ENCODE measurements at regions not wholly inside any gene's neighbourhood (a gene's known extent, or its start where the extent isn't known, plus 50 kb on each side); places are given as distances from the start of the nearest gene placed in this dataset.

DNA sequence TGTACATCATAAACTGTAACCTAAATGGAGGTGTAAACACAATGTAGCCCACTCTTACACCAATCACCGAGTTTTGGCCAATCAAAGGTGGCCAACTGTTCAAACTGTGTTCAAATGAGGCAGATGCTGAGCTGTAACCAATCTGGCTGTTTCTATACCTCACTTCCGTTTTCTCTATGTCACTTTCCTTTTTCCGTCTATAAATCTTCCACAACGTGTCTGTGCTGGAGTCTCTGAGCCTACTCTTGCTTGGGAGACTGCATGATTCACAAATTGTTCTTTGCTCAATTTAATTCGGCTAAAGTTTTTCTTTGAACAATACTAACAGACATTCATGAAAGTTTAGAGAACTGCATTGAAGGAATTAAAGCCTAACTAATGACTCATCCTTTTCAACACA is 547.1 kb upstream of the USP15 start:
- Histone ChIP-seq H3K27me3 (ENCODE audit: control insufficient read depth, insufficient read depth, low read length) (no peaks in the 10 kb centered on the region), H3K36me3 (ENCODE audit: control insufficient read depth, insufficient read depth, low read length) (no peaks in the 10 kb centered on the region), H3K27ac (ENCODE audit: low read length) (no peak overlapping the region), H3K9me3 (ENCODE audit: control insufficient read depth, low read depth, low read length) (no peaks in the 10 kb centered on the region), H3K4me1 (ENCODE audit: control insufficient read depth, insufficient read depth, low read length) (no peaks in the 10 kb centered on the region), H3K4me3 (ENCODE audit: low read length) (no peak overlapping the region)
- no peak for DNase-seq
- WGBS (ENCODE audit: insufficient coverage, low lambda C conversion rate): 100% methylated on average over 1 of the region's 5 CpGs

DNA sequence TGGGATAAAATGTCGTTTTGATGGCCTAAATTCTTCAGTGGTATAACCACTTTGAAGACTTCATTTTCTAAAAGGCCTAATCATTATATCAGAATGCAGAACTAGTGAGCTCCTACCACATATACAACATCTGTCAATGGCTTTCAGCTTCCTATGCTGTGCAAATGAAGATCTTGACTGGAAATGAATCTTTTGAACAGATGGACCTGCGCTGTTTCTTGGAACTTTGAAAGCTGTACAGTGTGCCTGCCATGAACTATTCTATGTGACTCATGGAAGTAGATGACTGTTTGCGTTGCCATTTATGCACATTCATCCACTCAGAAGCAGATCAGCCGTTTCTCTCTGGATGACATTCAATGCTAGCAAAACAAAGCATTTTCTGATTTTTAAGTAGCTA is 542.2 kb upstream of the USP15 start:
- DNase-seq: no peak
- no peak overlapping the region for H3K4me3 ChIP-seq (ENCODE audit: low read length)
- H3K9me3 ChIP-seq (ENCODE audit: control insufficient read depth, low read depth, low read length): no peaks in the 10 kb centered on the region
- no peak overlapping the region for H3K27ac ChIP-seq (ENCODE audit: low read length)
- H3K36me3 ChIP-seq (ENCODE audit: control insufficient read depth, insufficient read depth, low read length): no peaks in the 10 kb centered on the region
- H3K27me3 ChIP-seq (ENCODE audit: control insufficient read depth, insufficient read depth, low read length): no peaks in the 10 kb centered on the region
- WGBS (ENCODE audit: insufficient coverage, low lambda C conversion rate): 73% methylated on average over 2 of the region's 4 CpGs
- no peaks in the 10 kb centered on the region for H3K4me1 ChIP-seq (ENCODE audit: control insufficient read depth, insufficient read depth, low read length)

GRCh38 chr12:61739925-61740324 is 520.3 kb upstream of the USP15 start:
- Histone ChIP-seq H3K9me3 (ENCODE audit: control insufficient read depth, low read depth, low read length) (no peaks in the 10 kb centered on the region), H3K36me3 (ENCODE audit: control insufficient read depth, insufficient read depth, low read length) (no peaks in the 10 kb centered on the region), H3K4me3 (ENCODE audit: low read length) (no peak overlapping the region), H3K4me1 (ENCODE audit: control insufficient read depth, insufficient read depth, low read length) (no peaks in the 10 kb centered on the region), H3K27me3 (ENCODE audit: control insufficient read depth, insufficient read depth, low read length) (no peaks in the 10 kb centered on the region), H3K27ac (ENCODE audit: low read length) (no peak overlapping the region)
- no peak for DNase-seq
- no CpG with 5 or more reads among the region's 1 CpG for WGBS (ENCODE audit: insufficient coverage, low lambda C conversion rate)

DNA sequence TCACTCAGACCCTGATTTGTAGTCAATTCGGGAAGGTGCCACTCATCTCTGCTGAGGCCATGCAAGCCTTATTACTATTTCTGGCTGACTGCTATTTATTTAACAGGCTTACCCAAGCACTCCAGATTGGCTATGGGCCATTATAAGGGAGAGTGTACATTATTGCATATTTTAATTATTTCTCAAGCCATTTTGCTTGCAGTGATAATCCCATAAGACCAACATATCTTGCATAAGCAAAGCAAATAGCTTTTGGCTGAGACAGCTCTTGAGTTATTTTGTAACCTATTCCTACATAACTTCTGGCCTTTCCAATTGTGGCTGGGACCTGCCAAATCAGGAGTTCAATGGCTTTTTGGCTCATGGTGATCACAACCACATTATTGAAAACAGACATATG is 509.6 kb upstream of the USP15 start:
- no peak overlapping the region for H3K27ac ChIP-seq (ENCODE audit: low read length)
- no peak overlapping the region for H3K4me3 ChIP-seq (ENCODE audit: low read length)
- no peaks in the 10 kb centered on the region for H3K27me3 ChIP-seq (ENCODE audit: control insufficient read depth, insufficient read depth, low read length)
- H3K4me1 ChIP-seq (ENCODE audit: control insufficient read depth, insufficient read depth, low read length): no peaks in the 10 kb centered on the region
- no peak for DNase-seq
- H3K36me3 ChIP-seq (ENCODE audit: control insufficient read depth, insufficient read depth, low read length): no peaks in the 10 kb centered on the region
- no CpG with 5 or more reads among the region's 1 CpG for WGBS (ENCODE audit: insufficient coverage, low lambda C conversion rate)
- no peaks in the 10 kb centered on the region for H3K9me3 ChIP-seq (ENCODE audit: control insufficient read depth, low read depth, low read length)

DNA sequence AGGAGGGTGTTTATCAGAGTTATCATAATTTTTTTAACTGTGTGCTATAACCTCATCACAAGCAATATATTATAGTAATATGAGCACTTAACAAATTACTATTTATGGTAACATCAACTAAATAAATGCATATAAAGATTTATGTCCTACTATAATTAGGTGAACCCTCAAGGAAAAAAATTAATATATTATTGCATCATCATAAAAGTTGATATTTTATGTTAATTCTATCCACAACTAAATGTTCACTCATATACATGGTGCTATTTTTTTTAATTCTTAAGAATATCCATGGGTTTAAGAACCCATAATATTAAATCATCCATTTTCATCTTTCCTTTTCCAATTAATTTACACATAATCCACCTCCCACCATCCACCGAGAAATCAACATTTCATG is 506.0 kb upstream of the USP15 start:
- no peaks in the 10 kb centered on the region for H3K36me3 ChIP-seq (ENCODE audit: control insufficient read depth, insufficient read depth, low read length)

GRCh38 chr12:61757831-61758505 is 502.2 kb upstream of the USP15 start:
- Histone ChIP-seq H3K27ac (ENCODE audit: low read length) (no peak overlapping the region), H3K27me3 (ENCODE audit: control insufficient read depth, insufficient read depth, low read length) (no peaks in the 10 kb centered on the region), H3K9me3 (ENCODE audit: control insufficient read depth, low read depth, low read length) (no peaks in the 10 kb centered on the region), H3K36me3 (ENCODE audit: control insufficient read depth, insufficient read depth, low read length) (no peaks in the 10 kb centered on the region), H3K4me1 (ENCODE audit: control insufficient read depth, insufficient read depth, low read length) (no peaks in the 10 kb centered on the region), H3K4me3 (ENCODE audit: low read length) (no peak overlapping the region)
- WGBS (ENCODE audit: insufficient coverage, low lambda C conversion rate): 80% methylated on average over 4 of the region's 5 CpGs
- DNase-seq: no peak

More for the DNA sequence above, 506.0 kb upstream of the USP15 start:
- Histone ChIP-seq H3K4me3 (ENCODE audit: low read length) (no peak overlapping the region), H3K4me1 (ENCODE audit: control insufficient read depth, insufficient read depth, low read length) (no peaks in the 10 kb centered on the region), H3K27ac (ENCODE audit: low read length) (no peak overlapping the region), H3K9me3 (ENCODE audit: control insufficient read depth, low read depth, low read length) (no peaks in the 10 kb centered on the region), H3K27me3 (ENCODE audit: control insufficient read depth, insufficient read depth, low read length) (no peaks in the 10 kb centered on the region)
- WGBS (ENCODE audit: insufficient coverage, low lambda C conversion rate): 80% methylated on average over 1 of the region's 1 CpG
- no peak for DNase-seq

GRCh38 chr12:61758661-61759060 is 501.5 kb upstream of the USP15 start:
- DNase-seq: no peak
- H3K9me3 ChIP-seq (ENCODE audit: control insufficient read depth, low read depth, low read length): no peaks in the 10 kb centered on the region
- H3K27me3 ChIP-seq (ENCODE audit: control insufficient read depth, insufficient read depth, low read length): no peaks in the 10 kb centered on the region
- no peaks in the 10 kb centered on the region for H3K36me3 ChIP-seq (ENCODE audit: control insufficient read depth, insufficient read depth, low read length)
- no peaks in the 10 kb centered on the region for H3K4me1 ChIP-seq (ENCODE audit: control insufficient read depth, insufficient read depth, low read length)
- H3K27ac ChIP-seq (ENCODE audit: low read length): no peak overlapping the region
- no peak overlapping the region for H3K4me3 ChIP-seq (ENCODE audit: low read length)

- Histone ChIP-seq H3K4me3 (ENCODE audit: low read length) (no peak overlapping the region), H3K4me1 (ENCODE audit: control insufficient read depth, insufficient read depth, low read length) (no peaks in the 10 kb centered on the region), H3K27me3 (ENCODE audit: control insufficient read depth, insufficient read depth, low read length) (no peaks in the 10 kb centered on the region), H3K27ac (ENCODE audit: low read length) (no peak overlapping the region), H3K9me3 (ENCODE audit: control insufficient read depth, low read depth, low read length) (no peaks in the 10 kb centered on the region), H3K36me3 (ENCODE audit: control insufficient read depth, insufficient read depth, low read length) (no peaks in the 10 kb centered on the region)
- WGBS (ENCODE audit: insufficient coverage, low lambda C conversion rate): no CpG with 5 or more reads among the region's 1 CpG
- DNase-seq: no peak
Observed at GRCh38 chr12:61765926-61766325, 494.3 kb upstream of the USP15 start.

- no peak for DNase-seq
- Histone ChIP-seq H3K4me3 (ENCODE audit: low read length) (no peak overlapping the region), H3K27me3 (ENCODE audit: control insufficient read depth, insufficient read depth, low read length) (no peaks in the 10 kb centered on the region), H3K9me3 (ENCODE audit: control insufficient read depth, low read depth, low read length) (no peaks in the 10 kb centered on the region), H3K27ac (ENCODE audit: low read length) (no peak overlapping the region), H3K4me1 (ENCODE audit: control insufficient read depth, insufficient read depth, low read length) (no peaks in the 10 kb centered on the region), H3K36me3 (ENCODE audit: control insufficient read depth, insufficient read depth, low read length) (no peaks in the 10 kb centered on the region)
- 46% methylated on average over 1 of the region's 1 CpG for WGBS (ENCODE audit: insufficient coverage, low lambda C conversion rate)
Observed at GRCh38 chr12:61780435-61780834, 479.8 kb upstream of the USP15 start.

GRCh38 chr12:61781021-61781581 is 479.1 kb upstream of the USP15 start:
- no peak overlapping the region for H3K27ac ChIP-seq (ENCODE audit: low read length)
- no peak for DNase-seq
- H3K27me3 ChIP-seq (ENCODE audit: control insufficient read depth, insufficient read depth, low read length): no peaks in the 10 kb centered on the region
- no peaks in the 10 kb centered on the region for H3K4me1 ChIP-seq (ENCODE audit: control insufficient read depth, insufficient read depth, low read length)
- H3K9me3 ChIP-seq (ENCODE audit: control insufficient read depth, low read depth, low read length): no peaks in the 10 kb centered on the region
- H3K36me3 ChIP-seq (ENCODE audit: control insufficient read depth, insufficient read depth, low read length): no peaks in the 10 kb centered on the region
- no peak overlapping the region for H3K4me3 ChIP-seq (ENCODE audit: low read length)
- 0% methylated on average over 1 of the region's 1 CpG for WGBS (ENCODE audit: insufficient coverage, low lambda C conversion rate)

GRCh38 chr12:61796846-61797245 is 463.4 kb upstream of the USP15 start:
- H3K36me3 ChIP-seq (ENCODE audit: control insufficient read depth, insufficient read depth, low read length): no peaks in the 10 kb centered on the region
- no peaks in the 10 kb centered on the region for H3K9me3 ChIP-seq (ENCODE audit: control insufficient read depth, low read depth, low read length)
- no peak overlapping the region for H3K4me3 ChIP-seq (ENCODE audit: low read length)
- WGBS (ENCODE audit: insufficient coverage, low lambda C conversion rate): no CpG with 5 or more reads among the region's 1 CpG
- H3K27ac ChIP-seq (ENCODE audit: low read length): no peak overlapping the region
- no peaks in the 10 kb centered on the region for H3K4me1 ChIP-seq (ENCODE audit: control insufficient read depth, insufficient read depth, low read length)
- no peaks in the 10 kb centered on the region for H3K27me3 ChIP-seq (ENCODE audit: control insufficient read depth, insufficient read depth, low read length)
- no peak for DNase-seq
